CD4-positive, alpha-beta T cell treated with Interleukin-10 for 1 hour (primary cell): ENCODE measurements at regions not wholly inside any gene's neighbourhood (a gene's known extent, or its start where the extent isn't known, plus 50 kb on each side); places are given as distances from the start of the nearest gene placed in this dataset.
"Not testable (repeated sequence)": the region's sequence is repeated elsewhere in the genome, so short reads cannot be mapped to it uniquely, and the experiment has no call there.

ENCODE experiments used
- DNase-seq: peaks from one replicate; pipeline ENCODE4 v3.0.0-alpha.2; 2020

GRCh38 chr7:1343551-1343950, 110.9 kb downstream of the UNCX start:
- DNase-seq, result no peak

- DNase-seq, result no peak
Observed at GRCh38 chr7:1344421-1344820, 111.7 kb downstream of the UNCX start.

GRCh38 chr7:1344981-1345701, 112.5 kb downstream of the UNCX start:
- DNase-seq, result no peak

GRCh38 chr7:1345796-1346755, 113.2 kb downstream of the MICALL2 start:
- DNase-seq, result no peak

- DNase-seq, result no peak
Observed at GRCh38 chr7:1346851-1347250, 112.4 kb downstream of the MICALL2 start.

- no peak for DNase-seq
Observed at GRCh38 chr7:1348096-1348822, 111.0 kb downstream of the MICALL2 start.

- no peak for DNase-seq
Observed at GRCh38 chr7:1348823-1349335, 110.4 kb downstream of the MICALL2 start.

GRCh38 chr7:1349351-1349761, 109.9 kb downstream of the MICALL2 start:
- DNase-seq, result no peak

GRCh38 chr7:1351881-1352625, 107.2 kb downstream of the MICALL2 start:
- DNase-seq, result no peak

- no peak for DNase-seq
Observed at GRCh38 chr7:1352656-1353271, 106.5 kb downstream of the MICALL2 start.

- no peak for DNase-seq
Observed at GRCh38 chr7:1354661-1355567, 104.4 kb downstream of the MICALL2 start.

- DNase-seq, result no peak
Observed at GRCh38 chr7:1355568-1356340, 103.5 kb downstream of the MICALL2 start.

GRCh38 chr7:1356853-1357252, 102.4 kb downstream of the MICALL2 start:
- DNase-seq, result not testable (repeated sequence)

GRCh38 chr7:1357260-1357600, 102.0 kb downstream of the MICALL2 start:
- not testable (repeated sequence) for DNase-seq

GRCh38 chr7:1357601-1358271, 101.5 kb downstream of the MICALL2 start:
- no peak for DNase-seq

- no peak for DNase-seq
Observed at GRCh38 chr7:1358376-1359050, 100.8 kb downstream of the MICALL2 start.

- DNase-seq, result no peak
Observed at GRCh38 chr7:1359051-1359400, 100.2 kb downstream of the MICALL2 start.

GRCh38 chr7:1359681-1360485, 99.4 kb downstream of the MICALL2 start:
- no peak for DNase-seq
